HCT116 (cell line): ENCODE measurements at regions not wholly inside any gene's neighbourhood (a gene's known extent, or its start where the extent isn't known, plus 50 kb on each side); places are given as distances from the start of the nearest gene placed in this dataset.

Source experiments
- CTCF ChIP-seq, 3 experiments: fragments of 200-600 bp in 1 of 3; sonication (generic) in 1 of 3; IDR thresholded peaks in 2 of 3; conservative IDR thresholded peaks in 1 of 3; 2 replicates each; pipeline ENCODE4 v1.5.1; 2012 to 2017; ENCODE audit warnings: low read depth in 2 of 3, low read length in 2 of 3, antibody characterized with exemption in 1 of 3, borderline replicate concordance in 1 of 3, control low read depth in 1 of 3, mild to moderate bottlenecking in 1 of 3, mixed read lengths in 1 of 3, mixed run types in 1 of 3, moderate library complexity in 1 of 3; ENCODE audit not compliant: insufficient read depth in 1 of 3
- POLR2A ChIP-seq: IDR thresholded peaks from 2 replicates; pipeline ENCODE4 v1.7.0; 2011; ENCODE audit warnings: borderline replicate concordance; ENCODE audit not compliant: insufficient read depth, insufficient read length; ENCODE audit errors: extremely low read depth

DNA sequence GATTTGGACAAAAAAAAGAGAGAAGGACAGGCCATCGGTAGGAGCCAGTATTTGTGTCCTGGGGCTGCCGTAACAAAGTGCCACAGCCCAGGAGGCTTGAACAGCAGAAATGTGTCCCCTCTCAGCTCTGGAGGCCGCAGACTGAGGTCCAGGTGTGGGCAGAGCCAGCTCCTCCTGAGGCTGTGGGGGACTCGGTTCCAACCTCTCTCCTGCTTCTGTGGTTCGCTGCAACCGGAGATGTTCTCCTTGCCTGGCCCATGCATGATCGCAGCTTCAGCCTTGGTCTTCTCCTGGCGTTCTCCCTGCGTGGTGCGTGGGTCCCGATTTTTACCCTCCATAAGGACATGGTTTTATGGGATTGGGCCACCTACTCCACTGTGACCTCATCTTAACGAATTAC is 85.9 kb upstream of the SOX1 start:
- TF ChIP-seq POLR2A (no peak), CTCF (IDR thresholded peaks at IDR 0.05 in 2 of 3, conservative IDR thresholded peaks at IDR 0.05 in 1 of 3; ENCODE audit: borderline replicate concordance in 1 of 3, insufficient read depth in 1 of 3, low read depth in 2 of 3, low read length in 2 of 3) (no peak)
